ENCODE measurements at regions not wholly inside any gene's neighbourhood (a gene's known extent, or its start where the extent isn't known, plus 50 kb on each side); places are given as distances from the start of the nearest gene placed in this dataset.

DNA sequence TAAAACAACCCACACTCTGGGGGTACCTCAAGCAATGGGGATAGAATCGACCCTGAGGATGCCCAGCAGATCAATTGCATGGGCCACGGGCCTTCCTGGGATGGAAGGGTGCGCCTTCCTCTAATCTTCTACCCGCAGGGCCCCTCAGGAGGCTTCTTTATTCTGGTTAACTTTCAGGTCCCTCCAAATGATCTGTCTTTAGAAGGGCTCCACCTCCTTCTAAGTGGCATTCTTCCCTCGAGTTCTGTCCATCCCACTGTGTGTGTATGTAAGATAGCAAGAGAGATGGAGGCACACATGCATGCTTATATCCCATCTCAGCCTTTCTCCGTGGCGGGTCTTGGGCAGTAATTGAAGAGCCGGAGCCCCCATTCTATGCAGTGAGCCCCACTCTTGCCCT, 125.7 kb downstream of the MRM1 start:
- Mint-ChIP-seq H3K9me3 (ENCODE audit: low read depth, unreplicated experiment) (no peaks in the 10 kb centered on the region), H3K27ac (ENCODE audit: unreplicated experiment) (no peak overlapping the region), H3K4me3 (ENCODE audit: low read depth, unreplicated experiment) (no peak overlapping the region), H3K36me3 (ENCODE audit: insufficient read depth, unreplicated experiment) (no peaks in the 10 kb centered on the region), H3K4me1 (ENCODE audit: low read depth, unreplicated experiment) (no peaks in the 10 kb centered on the region), H3K27me3 (ENCODE audit: unreplicated experiment) (peaks cover 100% of the 10 kb centered on the region)
- CTCF ChIA-PET, result interaction anchor here (0.6 to 1.2 kb wide), 2 partner anchors 17 to 31 kb away, joined by 3 to 4 read pairs; no protein-coding TSS in a partner anchor
- intact Hi-C loops (cut with micrococcal nuclease; ENCODE audit: unreplicated experiment), result no loop called here
- no peak for TF ChIP-seq CTCF (IDR thresholded peaks at IDR 0.05; ENCODE audit: unreplicated experiment)
- DNase-seq, result no peak
- no TSS peak for BruUV-seq (replicated peaks)

GRCh38 chr17:36727577-36727976, 126.2 kb downstream of the MRM1 start:
- CTCF ChIA-PET, result interaction anchor here (0.6 kb wide), 1 partner anchor 16 kb away, joined by 4 read pairs; no protein-coding TSS in a partner anchor
- Mint-ChIP-seq H3K4me1 (ENCODE audit: low read depth, unreplicated experiment) (no peaks in the 10 kb centered on the region), H3K27ac (ENCODE audit: unreplicated experiment) (no peak overlapping the region), H3K36me3 (ENCODE audit: insufficient read depth, unreplicated experiment) (no peaks in the 10 kb centered on the region), H3K9me3 (ENCODE audit: low read depth, unreplicated experiment) (no peaks in the 10 kb centered on the region), H3K4me3 (ENCODE audit: low read depth, unreplicated experiment) (no peak overlapping the region), H3K27me3 (ENCODE audit: unreplicated experiment) (peaks cover 100% of the 10 kb centered on the region)
- BruUV-seq (replicated peaks), result no TSS peak
- no peak for DNase-seq
- no peak for TF ChIP-seq CTCF (IDR thresholded peaks at IDR 0.05; ENCODE audit: unreplicated experiment)
- intact Hi-C loops (cut with micrococcal nuclease; ENCODE audit: unreplicated experiment), result no loop called here

- CTCF ChIA-PET, result interaction anchor here (0.5 kb wide), 1 partner anchor 146 kb away, joined by 3 read pairs; no protein-coding TSS in a partner anchor
- Mint-ChIP-seq H3K27me3 (ENCODE audit: unreplicated experiment) (peaks cover 100% of the 10 kb centered on the region), H3K4me1 (ENCODE audit: low read depth, unreplicated experiment) (no peaks in the 10 kb centered on the region), H3K4me3 (ENCODE audit: low read depth, unreplicated experiment) (no peak overlapping the region), H3K27ac (ENCODE audit: unreplicated experiment) (no peak overlapping the region), H3K36me3 (ENCODE audit: insufficient read depth, unreplicated experiment) (no peaks in the 10 kb centered on the region), H3K9me3 (ENCODE audit: low read depth, unreplicated experiment) (no peaks in the 10 kb centered on the region)
- no peak for TF ChIP-seq CTCF (IDR thresholded peaks at IDR 0.05; ENCODE audit: unreplicated experiment)
- no TSS peak for BruUV-seq (replicated peaks)
- intact Hi-C loops (cut with micrococcal nuclease; ENCODE audit: unreplicated experiment), result no loop called here
- DNase-seq, result no peak
Observed at GRCh38 chr17:36728030-36728991, 126.9 kb downstream of the MRM1 start.

DNA sequence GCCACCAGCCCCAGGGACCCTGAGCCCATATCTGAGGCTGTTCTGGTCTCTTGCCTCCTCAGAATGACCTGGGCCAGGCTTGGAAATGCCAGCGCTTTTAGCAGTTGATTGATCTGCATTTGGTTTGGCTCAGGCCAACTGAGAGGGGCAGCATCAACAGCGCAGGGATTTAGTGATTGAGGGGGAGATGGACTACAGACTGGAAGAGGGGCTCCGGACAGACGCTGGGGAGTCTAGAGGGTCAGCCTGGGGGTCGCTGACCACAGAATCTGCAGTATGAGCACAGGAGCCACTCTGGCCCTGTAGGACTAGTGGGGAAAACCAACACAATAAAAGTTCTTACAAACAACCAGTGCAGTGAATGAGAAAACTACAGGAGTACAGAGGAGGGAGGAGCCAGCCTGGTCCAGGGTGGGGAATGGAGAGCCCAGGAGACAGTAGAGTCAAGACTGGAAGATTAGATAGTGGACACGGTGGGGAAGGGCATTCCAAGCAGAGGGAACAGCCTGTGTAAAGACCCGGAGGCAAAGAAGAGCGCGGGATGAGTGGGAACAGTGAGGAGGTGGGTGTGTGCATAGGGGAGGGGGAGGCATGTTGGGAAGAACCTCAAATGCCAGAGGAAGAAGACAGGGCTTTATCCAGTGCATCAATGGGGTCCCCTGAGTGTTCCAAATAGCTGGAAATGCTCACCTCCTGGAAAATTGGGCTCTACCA, 128.9 kb downstream of the MRM1 start:
- H3K4me3 Mint-ChIP-seq (ENCODE audit: low read depth, unreplicated experiment), result no peak overlapping the region

More for the DNA sequence above, 128.9 kb downstream of the MRM1 start:
- CTCF ChIA-PET, result no interaction called here
- Mint-ChIP-seq H3K27me3 (ENCODE audit: unreplicated experiment) (peaks cover 92% of the 10 kb centered on the region), H3K4me1 (ENCODE audit: low read depth, unreplicated experiment) (no peaks in the 10 kb centered on the region), H3K27ac (ENCODE audit: unreplicated experiment) (no peak overlapping the region), H3K36me3 (ENCODE audit: insufficient read depth, unreplicated experiment) (no peaks in the 10 kb centered on the region), H3K9me3 (ENCODE audit: low read depth, unreplicated experiment) (no peaks in the 10 kb centered on the region)
- no peak for DNase-seq
- no peak for TF ChIP-seq CTCF (IDR thresholded peaks at IDR 0.05; ENCODE audit: unreplicated experiment)
- intact Hi-C loops (cut with micrococcal nuclease; ENCODE audit: unreplicated experiment), result no loop called here
- BruUV-seq (replicated peaks), result no TSS peak

Measured in Calu3 (cell line).